Stimulated activated CD4-positive, alpha-beta T cell treated with anti-CD3 and anti-CD28 coated beads, Interleukin-4, amount 100 ng/mL, for 4 hours (primary cell): ENCODE measurements at regions not wholly inside any gene's neighbourhood (a gene's known extent, or its start where the extent isn't known, plus 50 kb on each side); places are given as distances from the start of the nearest gene placed in this dataset.

Experiments used
- DNase-seq, 2 experiments: peaks; one replicate each; pipeline ENCODE4 v3.0.0-alpha.2; 2020

- DNase-seq: no peak
Observed at GRCh38 chr6:95517004-95517403, 60.3 kb upstream of the MANEA start.

GRCh38 chr6:95517568-95517967 is 59.8 kb upstream of the MANEA start:
- no peak for DNase-seq

- DNase-seq: no peak
Observed at GRCh38 chr6:95518630-95519227, 58.6 kb upstream of the MANEA start.

- DNase-seq: no peak
Observed at GRCh38 chr6:95519228-95520037, 57.9 kb upstream of the MANEA start.

- DNase-seq: no peak
Observed at GRCh38 chr6:95521181-95521580, 56.2 kb upstream of the MANEA start.
